NCI-H2029 (cell line): ENCODE measurements at regions not wholly inside any gene's neighbourhood (a gene's known extent, or its start where the extent isn't known, plus 50 kb on each side); places are given as distances from the start of the nearest gene placed in this dataset.
A peak's percentile ranks its signal among the peaks of the same experiment; 100 is the strongest.
"Not testable (repeated sequence)": the region's sequence is repeated elsewhere in the genome, so short reads cannot be mapped to it uniquely, and the experiment has no call there.

Experiments used
- DNase-seq: peaks from one replicate; lab custom pipeline; 2025; lab: John Stamatoyannopoulos, UW

- DNase-seq = no peak
These were observed 68.0 kb downstream of the LUZP4 start for GRCh38 chrX:115357326-115358120.

- DNase-seq = not testable (repeated sequence)
These were observed 70.0 kb downstream of the LUZP4 start for GRCh38 chrX:115359508-115359907.

- no peak for DNase-seq
These were observed 70.8 kb downstream of the LUZP4 start for GRCh38 chrX:115360220-115360781.

GRCh38 chrX:115362334-115363095 is 73.0 kb downstream of the LUZP4 start:
- no peak for DNase-seq

- no peak for DNase-seq
These were observed 73.9 kb downstream of the LUZP4 start for GRCh38 chrX:115363372-115363771.

GRCh38 chrX:115363897-115364296 is 74.4 kb downstream of the LUZP4 start:
- DNase-seq = no peak

GRCh38 chrX:115364670-115365069 is 75.2 kb downstream of the LUZP4 start:
- no peak for DNase-seq

GRCh38 chrX:115366535-115366934 is 77.0 kb downstream of the LUZP4 start:
- no peak for DNase-seq

GRCh38 chrX:115367455-115367854 is 77.9 kb downstream of the LUZP4 start:
- no peak for DNase-seq

- no peak for DNase-seq
These were observed 78.4 kb downstream of the LUZP4 start for GRCh38 chrX:115367951-115368350.

- DNase-seq = no peak
These were observed 79.4 kb downstream of the LUZP4 start for GRCh38 chrX:115368876-115369275.

- no peak for DNase-seq
These were observed 82.6 kb downstream of the LUZP4 start for GRCh38 chrX:115372152-115372551.

GRCh38 chrX:115373308-115373707 is 83.8 kb downstream of the LUZP4 start:
- no peak for DNase-seq

GRCh38 chrX:115378471-115378870 is 89.0 kb downstream of the LUZP4 start:
- no peak for DNase-seq

GRCh38 chrX:115387327-115387726 is 97.8 kb downstream of the LUZP4 start:
- DNase-seq = no peak

GRCh38 chrX:115388879-115389278 is 99.4 kb downstream of the LUZP4 start:
- DNase-seq = no peak

- DNase-seq = no peak
These were observed 100.6 kb downstream of the LUZP4 start for GRCh38 chrX:115390078-115390477.

GRCh38 chrX:115392031-115392430 is 102.5 kb downstream of the LUZP4 start:
- DNase-seq = no peak

GRCh38 chrX:115392871-115393270 is 103.4 kb downstream of the LUZP4 start:
- DNase-seq = no peak

GRCh38 chrX:115393271-115393670 is 103.8 kb downstream of the LUZP4 start:
- no peak for DNase-seq

GRCh38 chrX:115394806-115395205 is 105.3 kb downstream of the LUZP4 start:
- not testable (repeated sequence) for DNase-seq

- DNase-seq = peak; percentile 24
These were observed 109.8 kb downstream of the LUZP4 start for GRCh38 chrX:115399306-115399705.

GRCh38 chrX:115400960-115401359 is 111.4 kb downstream of the LUZP4 start:
- no peak for DNase-seq
